ENCODE measurements at regions not wholly inside any gene's neighbourhood (a gene's known extent, or its start where the extent isn't known, plus 50 kb on each side); places are given as distances from the start of the nearest gene placed in this dataset.
"Not testable (repeated sequence)": the region's sequence is repeated elsewhere in the genome, so short reads cannot be mapped to it uniquely, and the experiment has no call there.

GRCh38 chr19:34085336-34085735 lies 87.0 kb upstream of the LSM14A start:
- in situ Hi-C loops (cut with HindIII; ENCODE audit: low pct_unique_long_range_greater_than_20kb, low sequenced_read_pairs) = no loop called here
- TF ChIP-seq JUND (IDR thresholded peaks at IDR 0.05; ENCODE audit: low read depth) = no peak
- peak in 1 of 2 experiments; percentile 50 for DNase-seq (ENCODE audit: low read depth in 1 of 2, low spot score in 1 of 2)

GRCh38 chr19:34088292-34088691 lies 84.0 kb upstream of the LSM14A start:
- no peak for TF ChIP-seq JUND (IDR thresholded peaks at IDR 0.05; ENCODE audit: low read depth)
- DNase-seq (ENCODE audit: low read depth in 1 of 2, low spot score in 1 of 2) = peak; percentile 8 to 47
- in situ Hi-C loops (cut with HindIII; ENCODE audit: low pct_unique_long_range_greater_than_20kb, low sequenced_read_pairs) = no loop called here

- DNase-seq (ENCODE audit: low read depth in 1 of 2, low spot score in 1 of 2) = no peak
- in situ Hi-C loops (cut with HindIII; ENCODE audit: low pct_unique_long_range_greater_than_20kb, low sequenced_read_pairs) = no loop called here
- TF ChIP-seq JUND (IDR thresholded peaks at IDR 0.05; ENCODE audit: low read depth) = no peak
Observed at GRCh38 chr19:34089566-34089965, 82.7 kb upstream of the LSM14A start.

- DNase-seq (ENCODE audit: low read depth in 1 of 2, low spot score in 1 of 2) = no peak
- in situ Hi-C loops (cut with HindIII; ENCODE audit: low pct_unique_long_range_greater_than_20kb, low sequenced_read_pairs) = no loop called here
- TF ChIP-seq JUND (IDR thresholded peaks at IDR 0.05; ENCODE audit: low read depth) = no peak
Observed at GRCh38 chr19:34094960-34095359, 77.3 kb upstream of the LSM14A start.

GRCh38 chr19:34095411-34095810 lies 76.9 kb upstream of the LSM14A start:
- DNase-seq (ENCODE audit: low read depth in 1 of 2, low spot score in 1 of 2); in situ Hi-C loops (cut with HindIII; ENCODE audit: low pct_unique_long_range_greater_than_20kb, low sequenced_read_pairs): not testable (repeated sequence)

- in situ Hi-C loops (cut with HindIII; ENCODE audit: low pct_unique_long_range_greater_than_20kb, low sequenced_read_pairs) = no loop called here
- DNase-seq (ENCODE audit: low read depth in 1 of 2, low spot score in 1 of 2) = peak; percentile 19 to 76
Observed at GRCh38 chr19:34096020-34096915, 76.0 kb upstream of the LSM14A start.

GRCh38 chr19:34104096-34104495 lies 68.2 kb upstream of the LSM14A start:
- no peak for DNase-seq (ENCODE audit: low read depth in 1 of 2, low spot score in 1 of 2)
- in situ Hi-C loops (cut with HindIII; ENCODE audit: low pct_unique_long_range_greater_than_20kb, low sequenced_read_pairs) = no loop called here
- no peak for TF ChIP-seq JUND (IDR thresholded peaks at IDR 0.05; ENCODE audit: low read depth)

More at GRCh38 chr19:34096020-34096915, 76.0 kb upstream of the LSM14A start:
- TF ChIP-seq JUND (IDR thresholded peaks at IDR 0.05; ENCODE audit: low read depth) = no peak

GRCh38 chr19:34104557-34104956 lies 67.7 kb upstream of the LSM14A start:
- in situ Hi-C loops (cut with HindIII; ENCODE audit: low pct_unique_long_range_greater_than_20kb, low sequenced_read_pairs) = no loop called here
- no peak for TF ChIP-seq JUND (IDR thresholded peaks at IDR 0.05; ENCODE audit: low read depth)
- no peak for DNase-seq (ENCODE audit: low read depth in 1 of 2, low spot score in 1 of 2)

GRCh38 chr19:34109596-34109995 lies 62.7 kb upstream of the LSM14A start:
- in situ Hi-C loops (cut with HindIII; ENCODE audit: low pct_unique_long_range_greater_than_20kb, low sequenced_read_pairs) = no loop called here
- TF ChIP-seq JUND (IDR thresholded peaks at IDR 0.05; ENCODE audit: low read depth) = no peak
- no peak for DNase-seq (ENCODE audit: low read depth in 1 of 2, low spot score in 1 of 2)

- in situ Hi-C loops (cut with HindIII; ENCODE audit: low pct_unique_long_range_greater_than_20kb, low sequenced_read_pairs) = no loop called here
- DNase-seq (ENCODE audit: low read depth in 1 of 2, low spot score in 1 of 2) = no peak
- no peak for TF ChIP-seq JUND (IDR thresholded peaks at IDR 0.05; ENCODE audit: low read depth)
Observed at GRCh38 chr19:34118879-34119748, 53.2 kb upstream of the LSM14A start.

- DNase-seq (ENCODE audit: low read depth in 1 of 2, low spot score in 1 of 2) = no peak
- in situ Hi-C loops (cut with HindIII; ENCODE audit: low pct_unique_long_range_greater_than_20kb, low sequenced_read_pairs) = no loop called here
- TF ChIP-seq JUND (IDR thresholded peaks at IDR 0.05; ENCODE audit: low read depth) = no peak
Observed at GRCh38 chr19:34120141-34120540, 52.2 kb upstream of the LSM14A start.

- no peak for TF ChIP-seq JUND (IDR thresholded peaks at IDR 0.05; ENCODE audit: low read depth)
- peak in 1 of 2 experiments; percentile 45 for DNase-seq (ENCODE audit: low read depth in 1 of 2, low spot score in 1 of 2)
Observed at GRCh38 chr19:34120846-34121639, 51.3 kb upstream of the LSM14A start.

More at GRCh38 chr19:34120846-34121639, 51.3 kb upstream of the LSM14A start:
- in situ Hi-C loops (cut with HindIII; ENCODE audit: low pct_unique_long_range_greater_than_20kb, low sequenced_read_pairs) = no loop called here
